DMS53 treated with DMSO at 0.1 percent for 48 hours (cell line): ENCODE measurements at regions not wholly inside any gene's neighbourhood (a gene's known extent, or its start where the extent isn't known, plus 50 kb on each side); places are given as distances from the start of the nearest gene placed in this dataset.
A peak's percentile ranks its signal among the peaks of the same experiment; 100 is the strongest.

Source experiments
- DNase-seq: peaks from one replicate; lab custom pipeline; 2025; ENCODE audit not compliant: unreplicated experiment; lab: John Stamatoyannopoulos, UW

DNA sequence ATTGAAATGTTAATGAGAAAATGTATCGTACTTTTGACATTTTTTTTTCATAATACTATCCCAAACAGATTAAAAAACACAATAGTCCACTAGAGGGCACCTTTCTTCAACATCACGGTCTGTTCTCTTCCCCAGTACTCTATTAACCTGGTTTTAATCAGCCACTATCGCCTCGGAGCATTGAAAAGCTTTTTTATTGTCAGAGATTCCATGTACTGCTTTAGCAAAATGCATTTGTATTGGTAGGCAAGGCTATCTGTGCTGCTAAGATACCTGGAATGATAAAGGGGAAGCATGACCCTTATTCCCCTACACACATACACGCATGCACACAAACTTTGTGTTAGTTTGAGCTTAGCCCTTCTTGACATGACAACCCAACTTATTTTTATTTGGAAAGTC lies 160.1 kb upstream of the IL12A start:
- peak; percentile 52 for DNase-seq

GRCh38 chr3:159829056-159829455 lies 159.6 kb upstream of the IL12A start:
- DNase-seq, result no peak

- peak; percentile 28 for DNase-seq
These were observed 159.0 kb upstream of the IL12A start for GRCh38 chr3:159829539-159830227.

DNA sequence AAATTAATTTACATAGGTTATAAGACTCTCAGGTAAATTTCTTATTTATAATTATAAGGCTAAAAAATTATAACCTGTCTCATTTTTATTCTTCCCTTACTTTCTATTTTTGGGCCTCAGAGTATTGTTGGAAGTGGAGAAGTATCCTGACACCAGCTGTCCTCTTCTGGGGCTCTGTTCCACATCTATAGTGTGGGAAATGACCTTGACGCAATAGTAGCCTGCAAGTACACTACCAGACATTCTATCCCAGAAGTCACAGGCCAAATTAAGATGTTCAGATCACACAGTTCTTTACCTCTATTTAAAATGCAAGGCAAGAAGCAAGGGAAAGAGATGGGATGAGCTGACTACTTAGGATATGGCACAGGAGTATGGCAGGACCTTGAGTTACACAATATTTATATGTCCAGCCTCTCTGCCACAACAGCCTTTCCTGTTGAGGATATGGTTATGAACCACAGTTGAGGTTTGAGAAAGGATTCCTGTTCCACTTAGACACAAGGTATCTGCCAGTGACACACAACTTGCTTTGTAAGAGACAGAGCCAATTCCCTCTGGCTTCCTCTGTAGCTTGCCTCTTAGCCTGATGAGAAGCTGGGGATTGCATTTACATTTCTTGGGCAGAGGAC lies 158.0 kb upstream of the IL12A start:
- no peak for DNase-seq

GRCh38 chr3:159831466-159831865 lies 157.2 kb upstream of the IL12A start:
- no peak for DNase-seq

GRCh38 chr3:159832024-159832423 lies 156.6 kb upstream of the IL12A start:
- no peak for DNase-seq

- DNase-seq, result no peak
These were observed 153.5 kb upstream of the IL12A start for GRCh38 chr3:159835126-159835525.

DNA sequence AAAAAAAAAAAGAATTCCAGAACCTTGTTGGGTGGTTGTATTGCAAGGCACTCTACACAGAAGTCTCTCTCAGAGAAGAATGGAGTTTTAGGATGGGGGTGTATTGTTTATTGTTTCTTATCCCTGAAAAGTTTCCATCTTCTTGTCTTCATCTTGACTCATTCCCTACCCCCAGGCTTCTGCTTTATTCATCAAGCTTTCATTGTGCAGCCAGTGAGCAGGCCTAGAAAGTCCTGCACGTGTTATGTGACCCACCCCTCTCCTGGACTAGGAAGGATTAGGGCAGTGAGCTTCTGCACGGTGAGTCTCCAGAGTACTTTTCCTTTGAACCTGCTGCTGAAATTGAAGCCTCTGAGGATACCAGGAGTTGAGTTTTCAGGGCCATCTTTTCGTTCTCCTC lies 150.9 kb upstream of the IL12A start:
- no peak for DNase-seq

GRCh38 chr3:159838938-159839337 lies 149.7 kb upstream of the IL12A start:
- no peak for DNase-seq

DNA sequence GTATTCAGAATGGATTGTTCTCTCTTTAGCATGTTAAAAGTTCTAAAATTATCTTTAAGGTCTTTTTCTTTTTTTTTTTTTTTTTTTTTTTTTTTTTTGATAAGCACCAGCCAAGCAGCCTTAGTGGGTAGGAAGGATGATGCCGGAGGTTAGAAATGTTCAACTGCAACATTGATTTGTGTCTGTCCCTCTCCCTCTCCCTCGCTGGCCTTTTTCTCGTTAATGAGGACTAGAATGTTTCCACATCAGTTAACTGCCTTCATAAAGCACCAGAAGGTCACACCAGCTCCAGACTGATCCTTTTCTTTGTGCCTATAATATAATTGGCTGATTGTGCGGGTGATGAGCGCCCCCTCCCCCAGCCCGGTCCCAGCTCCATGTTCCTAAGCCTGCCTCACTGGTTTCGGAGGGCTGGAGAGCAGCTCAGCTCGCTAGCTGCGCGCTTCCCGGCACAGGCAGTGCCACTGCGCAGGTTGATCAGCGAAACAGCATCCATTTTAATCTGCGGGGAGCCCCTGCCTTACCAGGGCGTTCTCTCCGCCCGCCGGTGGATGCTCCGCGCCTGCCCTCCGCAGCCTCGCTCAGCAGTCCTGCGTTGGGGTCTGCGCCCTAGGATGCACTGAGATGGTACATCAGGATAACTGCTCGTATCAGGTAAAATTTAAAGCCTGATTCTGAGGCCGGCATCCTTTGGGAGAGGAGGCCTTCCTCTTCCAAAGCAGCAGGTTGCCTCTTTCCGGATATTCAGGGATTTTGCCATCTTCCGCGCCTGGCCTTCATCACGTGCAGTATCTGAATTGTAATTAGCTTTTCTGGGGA lies 148.9 kb upstream of the IL12A start, which contains the start of gene SCHIP1:
TSS of gene SCHIP1 (plus strand) at position 301 of the 819 bp plus-strand sequence.
- no peak for DNase-seq

DNA sequence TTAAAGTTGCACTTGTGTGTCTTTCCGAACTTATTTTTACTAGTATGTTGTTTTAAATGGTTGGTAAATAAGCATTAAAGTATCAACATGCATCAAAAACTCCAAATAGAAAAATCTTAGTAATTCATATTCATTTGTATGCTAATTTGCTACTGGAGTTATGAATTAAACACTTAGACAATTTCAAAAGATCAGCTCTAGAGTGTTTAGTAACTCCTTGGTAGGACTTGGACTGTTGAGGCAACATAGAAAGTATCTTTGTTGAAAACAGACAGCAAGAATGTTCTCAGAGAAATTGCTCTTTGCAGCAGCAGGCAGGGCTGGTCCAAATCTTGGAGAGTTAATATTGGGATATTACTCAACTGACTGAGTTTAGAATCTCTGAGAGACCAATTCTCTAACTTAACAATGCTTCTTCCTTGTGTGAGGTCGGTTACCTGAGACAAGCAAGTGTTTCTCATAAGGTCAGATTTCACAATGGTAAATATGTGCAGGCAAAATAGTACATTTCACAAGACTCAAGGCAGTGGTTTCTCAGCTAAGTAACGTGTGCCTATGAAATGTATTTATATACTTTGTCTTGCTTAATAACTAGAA lies 147.8 kb upstream of the IL12A start:
- no peak for DNase-seq

GRCh38 chr3:159841766-159842165 lies 146.9 kb upstream of the IL12A start:
- no peak for DNase-seq

DNA sequence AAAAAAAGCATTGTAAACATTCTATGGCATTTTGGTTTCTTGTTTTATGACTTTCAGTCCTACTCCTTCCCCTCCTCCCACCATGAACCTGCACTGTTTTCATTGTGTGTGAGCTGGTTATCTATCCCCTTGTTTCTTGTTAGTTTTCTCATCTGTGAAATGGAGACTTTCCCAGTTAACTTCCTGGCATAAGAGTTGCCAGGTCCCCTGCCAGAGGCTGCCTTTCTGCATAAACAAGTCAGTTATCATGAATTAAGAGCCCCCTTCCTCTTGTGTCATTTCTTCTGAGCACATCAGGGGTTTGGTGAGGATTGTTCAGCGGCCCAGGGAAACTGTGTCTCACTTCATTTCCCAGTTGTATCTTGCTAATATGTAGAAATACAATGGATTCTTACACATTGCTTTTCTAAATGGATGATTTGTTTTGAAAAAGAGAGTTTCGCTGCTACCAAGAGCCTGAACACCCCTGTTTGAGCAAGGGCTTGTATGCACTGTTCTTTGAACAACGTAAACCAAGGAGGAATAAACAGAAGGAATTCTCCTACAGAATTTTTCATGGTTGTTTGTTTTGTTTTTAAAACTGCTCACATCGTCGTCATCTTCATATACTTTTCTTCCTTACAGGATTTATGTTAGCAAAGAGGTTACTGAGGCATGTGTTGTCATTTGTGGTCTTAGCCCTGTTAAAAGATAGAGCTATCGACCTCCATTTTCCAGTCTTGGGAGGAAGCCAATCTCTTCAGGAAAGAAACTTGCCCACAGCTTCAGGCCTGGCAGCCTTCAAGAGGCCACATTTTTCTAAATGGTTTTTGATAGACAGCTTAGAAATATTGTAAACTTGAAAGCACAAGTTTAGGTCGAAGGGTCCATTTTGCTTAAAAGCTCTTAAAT lies 144.6 kb upstream of the IL12A start:
- DNase-seq, result no peak

DNA sequence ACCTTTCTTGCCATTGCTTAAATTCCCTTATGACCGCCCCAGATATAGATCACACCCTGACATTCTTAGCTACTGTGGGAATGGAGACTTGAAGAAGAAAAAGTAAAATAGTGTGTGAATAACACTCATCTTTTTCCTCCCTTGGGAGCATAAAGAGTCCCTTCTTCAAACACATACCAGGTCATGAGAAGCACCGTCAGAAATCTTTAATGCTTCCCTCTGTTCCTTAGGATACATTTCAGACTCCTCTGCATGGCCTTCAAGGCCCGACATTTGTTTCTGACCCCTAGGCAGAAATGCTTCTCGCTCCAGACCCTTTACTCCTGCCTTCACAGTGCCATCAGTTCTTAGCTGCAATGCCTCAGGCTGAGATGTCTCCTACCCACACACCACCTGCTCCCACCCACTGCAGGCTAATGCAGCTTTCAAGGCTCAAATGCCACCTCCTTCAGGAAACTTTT lies 143.8 kb upstream of the IL12A start:
- no peak for DNase-seq

DNA sequence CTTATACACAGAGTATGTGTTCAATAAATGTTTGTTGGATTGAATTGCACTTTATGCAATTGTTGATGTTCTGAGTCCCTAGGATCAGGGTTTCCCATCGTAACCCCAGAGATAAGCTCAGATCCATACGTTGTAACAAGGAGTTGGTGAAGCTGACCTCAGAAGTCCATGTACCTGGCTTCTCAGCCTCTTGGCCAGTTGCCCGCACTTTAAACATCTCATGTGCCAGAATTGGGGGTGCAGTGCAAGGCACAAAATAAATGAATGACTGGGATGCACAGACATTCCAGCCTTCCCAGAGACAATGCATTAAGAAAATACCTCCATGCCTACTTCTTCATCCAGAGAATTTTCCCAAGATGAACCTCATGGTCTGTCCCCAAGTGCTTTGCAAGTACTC lies 142.9 kb upstream of the IL12A start:
- no peak for DNase-seq

DNA sequence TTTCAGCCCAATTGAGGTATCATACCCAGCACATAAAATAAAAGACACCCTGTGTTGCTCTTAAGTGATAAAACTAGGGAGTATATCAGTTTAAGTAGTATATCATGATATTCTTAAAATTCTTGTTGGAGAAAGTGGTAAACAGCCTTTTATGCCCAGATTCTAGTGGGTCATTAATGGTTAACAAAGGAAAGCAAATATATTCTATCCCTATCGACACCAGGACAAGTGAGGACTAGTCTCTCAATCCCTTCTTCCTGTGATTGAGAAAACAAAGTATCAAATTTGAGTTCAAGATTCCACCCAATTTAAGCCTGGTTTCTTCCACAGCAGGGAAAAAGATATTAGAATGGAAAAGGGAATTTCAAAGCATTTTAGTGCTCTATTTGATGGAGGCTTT lies 142.4 kb upstream of the IL12A start:
- no peak for DNase-seq

- DNase-seq, result no peak
These were observed 140.1 kb upstream of the IL12A start for GRCh38 chr3:159848348-159849118.

DNA sequence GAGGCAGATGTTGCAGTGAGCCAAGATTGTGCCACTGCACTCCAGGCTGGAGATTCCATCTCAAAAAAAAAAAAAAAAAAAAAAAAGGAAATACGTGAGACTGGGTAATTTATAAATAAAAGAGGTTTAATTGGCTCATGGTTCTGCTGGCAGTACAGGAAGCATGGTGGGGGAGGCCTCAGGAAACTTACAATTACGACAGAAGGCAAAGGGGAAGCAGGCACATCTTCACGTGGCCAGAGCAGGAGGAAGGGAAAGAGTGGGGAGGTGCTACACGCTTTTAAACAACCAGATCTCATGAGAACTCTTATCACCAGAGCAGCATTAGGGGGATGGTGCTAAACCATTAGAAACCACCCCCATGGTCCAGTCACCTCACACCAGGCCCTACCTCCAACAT lies 138.2 kb upstream of the IL12A start:
- no peak for DNase-seq

- no peak for DNase-seq
These were observed 136.4 kb upstream of the IL12A start for GRCh38 chr3:159852266-159852665.
